ENCODE measurements at regions not wholly inside any gene's neighbourhood (a gene's known extent, or its start where the extent isn't known, plus 50 kb on each side); places are given as distances from the start of the nearest gene placed in this dataset.

- no peak for TF ChIP-seq CTCF (IDR thresholded peaks at IDR 0.05; ENCODE audit: unreplicated experiment)
- Mint-ChIP-seq H3K4me3 (ENCODE audit: unreplicated experiment) (no peak overlapping the region), H3K4me1 (ENCODE audit: unreplicated experiment) (no peaks in the 10 kb centered on the region), H3K36me3 (ENCODE audit: low read depth, unreplicated experiment) (no peaks in the 10 kb centered on the region), H3K9me3 (ENCODE audit: unreplicated experiment) (no peaks in the 10 kb centered on the region), H3K27ac (ENCODE audit: unreplicated experiment) (no peak overlapping the region), H3K27me3 (ENCODE audit: unreplicated experiment) (no peaks in the 10 kb centered on the region)
- DNase-seq (ENCODE audit: low spot score) = no peak
Observed at GRCh38 chr17:5677620-5678019, 93.3 kb upstream of the NLRP1 start.

DNA sequence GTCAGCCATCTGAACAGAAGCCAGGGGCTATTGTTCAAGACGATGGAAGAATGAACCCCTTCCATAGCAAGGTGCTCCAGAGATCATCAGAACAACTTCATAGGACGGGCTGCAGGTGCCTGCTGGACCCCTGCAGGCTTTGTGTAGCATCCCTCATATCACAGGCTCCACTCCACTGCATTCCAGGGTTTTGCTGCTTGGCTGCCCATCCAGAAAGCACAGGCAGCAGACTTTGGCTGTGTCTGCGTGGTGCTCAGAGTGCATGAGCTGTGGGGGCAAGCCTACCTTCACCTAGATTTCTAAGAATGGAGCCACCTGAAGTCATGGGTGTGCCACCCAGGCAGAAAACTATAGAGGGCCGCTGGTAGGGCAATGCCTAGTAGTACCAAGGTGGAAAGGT is 93.9 kb upstream of the NLRP1 start:
- DNase-seq (ENCODE audit: low spot score) = no peak
- Mint-ChIP-seq H3K27ac (ENCODE audit: unreplicated experiment) (no peak overlapping the region), H3K4me1 (ENCODE audit: unreplicated experiment) (no peaks in the 10 kb centered on the region), H3K27me3 (ENCODE audit: unreplicated experiment) (no peaks in the 10 kb centered on the region), H3K9me3 (ENCODE audit: unreplicated experiment) (no peaks in the 10 kb centered on the region), H3K36me3 (ENCODE audit: low read depth, unreplicated experiment) (no peaks in the 10 kb centered on the region), H3K4me3 (ENCODE audit: unreplicated experiment) (no peak overlapping the region)
- TF ChIP-seq CTCF (IDR thresholded peaks at IDR 0.05; ENCODE audit: unreplicated experiment) = no peak

DNA sequence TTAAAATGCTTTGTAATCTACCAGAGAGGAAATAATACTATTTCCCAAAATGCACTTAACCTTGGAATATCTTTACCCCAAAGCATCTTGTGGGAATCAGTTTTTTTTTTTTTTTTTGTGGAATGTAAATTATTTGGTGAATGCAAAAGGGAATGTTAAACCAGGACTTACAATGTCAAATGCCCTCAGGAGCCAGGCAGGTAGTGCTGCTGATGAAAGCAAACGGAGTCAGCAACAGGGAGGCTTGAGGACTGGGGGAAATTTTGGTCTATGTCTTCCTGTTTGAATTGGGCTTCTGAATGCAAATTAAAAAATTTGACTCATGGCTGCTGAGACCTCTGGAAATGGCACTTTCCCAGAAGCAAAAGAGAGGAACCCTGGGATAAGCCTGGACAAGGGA is 96.5 kb upstream of the NLRP1 start:
- no peak for DNase-seq (ENCODE audit: low spot score)
- no peak overlapping the region for H3K4me3 Mint-ChIP-seq (ENCODE audit: unreplicated experiment)
- H3K9me3 Mint-ChIP-seq (ENCODE audit: unreplicated experiment) = no peaks in the 10 kb centered on the region
- no peak overlapping the region for H3K27ac Mint-ChIP-seq (ENCODE audit: unreplicated experiment)
- no peaks in the 10 kb centered on the region for H3K4me1 Mint-ChIP-seq (ENCODE audit: unreplicated experiment)
- no peak for TF ChIP-seq CTCF (IDR thresholded peaks at IDR 0.05; ENCODE audit: unreplicated experiment)
- no peaks in the 10 kb centered on the region for H3K27me3 Mint-ChIP-seq (ENCODE audit: unreplicated experiment)
- H3K36me3 Mint-ChIP-seq (ENCODE audit: low read depth, unreplicated experiment) = no peaks in the 10 kb centered on the region

GRCh38 chr17:5683241-5683640 is 98.9 kb upstream of the NLRP1 start:
- Mint-ChIP-seq H3K36me3 (ENCODE audit: low read depth, unreplicated experiment) (no peaks in the 10 kb centered on the region), H3K27me3 (ENCODE audit: unreplicated experiment) (peaks cover 2% of the 10 kb centered on the region), H3K27ac (ENCODE audit: unreplicated experiment) (no peak overlapping the region), H3K4me1 (ENCODE audit: unreplicated experiment) (no peaks in the 10 kb centered on the region), H3K9me3 (ENCODE audit: unreplicated experiment) (no peaks in the 10 kb centered on the region), H3K4me3 (ENCODE audit: unreplicated experiment) (no peak overlapping the region)
- DNase-seq (ENCODE audit: low spot score) = no peak
- no peak for TF ChIP-seq CTCF (IDR thresholded peaks at IDR 0.05; ENCODE audit: unreplicated experiment)

DNA sequence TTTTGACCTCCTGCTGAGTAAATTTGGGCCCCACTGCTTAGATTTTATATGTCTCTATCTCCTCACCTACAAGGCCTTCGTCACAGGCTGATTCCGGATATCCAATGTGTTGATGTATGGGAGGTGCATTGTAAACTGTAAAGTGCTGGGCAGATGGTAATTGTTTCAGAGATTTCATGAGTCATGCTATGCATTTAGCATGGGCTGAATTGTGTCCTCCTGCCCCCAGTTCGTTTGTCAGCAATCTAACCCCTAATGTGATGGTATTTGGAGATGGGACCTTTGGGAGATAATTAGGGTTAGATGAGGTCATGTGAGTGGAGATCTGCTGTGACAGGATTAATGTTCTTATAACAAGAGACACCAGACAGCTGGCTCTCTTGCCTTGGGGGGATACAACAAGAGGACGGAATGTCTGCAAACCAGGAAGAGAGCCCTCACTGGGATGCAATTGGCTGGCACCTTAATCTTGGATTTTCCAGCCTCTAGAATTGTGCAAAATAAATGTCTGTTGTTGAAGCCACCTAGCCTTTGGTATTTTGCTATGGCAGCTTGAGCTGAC is 101.8 kb upstream of the NLRP1 start:
- Mint-ChIP-seq H3K4me3 (ENCODE audit: unreplicated experiment) (no peak overlapping the region), H3K36me3 (ENCODE audit: low read depth, unreplicated experiment) (no peaks in the 10 kb centered on the region), H3K9me3 (ENCODE audit: unreplicated experiment) (no peaks in the 10 kb centered on the region), H3K27me3 (ENCODE audit: unreplicated experiment) (peaks cover 3% of the 10 kb centered on the region), H3K27ac (ENCODE audit: unreplicated experiment) (no peak overlapping the region), H3K4me1 (ENCODE audit: unreplicated experiment) (no peaks in the 10 kb centered on the region)
- no peak for TF ChIP-seq CTCF (IDR thresholded peaks at IDR 0.05; ENCODE audit: unreplicated experiment)
- no peak for DNase-seq (ENCODE audit: low spot score)

Measured in endothelial cell (in vitro differentiated cells).